ENCODE measurements at regions not wholly inside any gene's neighbourhood (a gene's known extent, or its start where the extent isn't known, plus 50 kb on each side); places are given as distances from the start of the nearest gene placed in this dataset.

DNA sequence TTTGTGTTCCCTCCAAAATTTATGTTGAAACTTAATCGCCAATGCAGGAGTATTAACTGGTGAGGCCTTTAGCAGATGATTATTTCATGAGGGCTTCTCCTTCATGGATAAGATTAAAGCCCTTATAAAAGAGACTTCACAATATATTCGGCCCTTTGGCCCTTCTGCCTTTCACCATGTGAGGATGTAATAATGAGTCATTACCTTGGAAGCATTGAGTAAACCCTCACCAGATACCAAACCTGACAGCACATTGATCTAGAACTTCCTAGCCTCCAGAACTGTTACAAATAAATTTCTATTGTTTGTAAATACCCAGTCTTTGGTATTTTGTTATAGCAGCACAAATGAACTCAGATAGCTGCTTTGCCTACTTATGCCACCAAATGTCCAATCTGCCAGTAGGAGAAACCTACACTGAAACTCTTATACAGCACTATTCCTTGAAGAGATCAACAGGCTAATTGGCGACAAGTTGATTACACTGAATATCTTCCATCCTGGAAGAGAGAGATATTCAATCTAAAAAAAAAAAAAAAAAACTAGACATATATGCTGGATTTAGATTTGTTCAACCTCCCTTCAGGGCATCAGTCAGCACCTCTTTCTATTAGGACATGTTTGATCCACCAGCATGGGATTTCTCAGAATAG, 125.9 kb upstream of the COL5A2 start:
- TF ChIP-seq, protein P1, sequence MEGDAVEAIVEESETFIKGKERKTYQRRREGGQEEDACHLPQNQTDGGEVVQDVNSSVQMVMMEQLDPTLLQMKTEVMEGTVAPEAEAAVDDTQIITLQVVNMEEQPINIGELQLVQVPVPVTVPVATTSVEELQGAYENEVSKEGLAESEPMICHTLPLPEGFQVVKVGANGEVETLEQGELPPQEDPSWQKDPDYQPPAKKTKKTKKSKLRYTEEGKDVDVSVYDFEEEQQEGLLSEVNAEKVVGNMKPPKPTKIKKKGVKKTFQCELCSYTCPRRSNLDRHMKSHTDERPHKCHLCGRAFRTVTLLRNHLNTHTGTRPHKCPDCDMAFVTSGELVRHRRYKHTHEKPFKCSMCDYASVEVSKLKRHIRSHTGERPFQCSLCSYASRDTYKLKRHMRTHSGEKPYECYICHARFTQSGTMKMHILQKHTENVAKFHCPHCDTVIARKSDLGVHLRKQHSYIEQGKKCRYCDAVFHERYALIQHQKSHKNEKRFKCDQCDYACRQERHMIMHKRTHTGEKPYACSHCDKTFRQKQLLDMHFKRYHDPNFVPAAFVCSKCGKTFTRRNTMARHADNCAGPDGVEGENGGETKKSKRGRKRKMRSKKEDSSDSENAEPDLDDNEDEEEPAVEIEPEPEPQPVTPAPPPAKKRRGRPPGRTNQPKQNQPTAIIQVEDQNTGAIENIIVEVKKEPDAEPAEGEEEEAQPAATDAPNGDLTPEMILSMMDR (IDR thresholded peaks at IDR 0.05), result no peak
- no peak for TF ChIP-seq POLR2A (IDR thresholded peaks at IDR 0.05)
